HG02610 (cell line): ENCODE measurements at regions not wholly inside any gene's neighbourhood (a gene's known extent, or its start where the extent isn't known, plus 50 kb on each side); places are given as distances from the start of the nearest gene placed in this dataset.

Source experiments
- ATAC-seq: cut with Tn5 transposase; IDR thresholded peaks from one replicate; pipeline ENCODE4 v1.9.1; 2021; ENCODE audit warnings: mild to moderate bottlenecking, moderate library complexity; ENCODE audit not compliant: unreplicated experiment

GRCh38 chr15:25931851-25932250, 68.7 kb upstream of the ATP10A start:
- ATAC-seq: no peak

GRCh38 chr15:25930931-25931330, 67.8 kb upstream of the ATP10A start:
- no peak for ATAC-seq
